Prostate gland (tissue), 2 donors: ENCODE measurements at regions not wholly inside any gene's neighbourhood (a gene's known extent, or its start where the extent isn't known, plus 50 kb on each side); places are given as distances from the start of the nearest gene placed in this dataset.
"Not testable (repeated sequence)": the region's sequence is repeated elsewhere in the genome, so short reads cannot be mapped to it uniquely, and the experiment has no call there.

ENCODE experiments used
- DNase-seq: peaks from one replicate; pipeline ENCODE4 v3.0.0-alpha.2; 2019; ENCODE audit warnings: low spot score
- H3K27ac ChIP-seq, 2 donors: fragments of 200-600 bp; sonication (generic); 2 replicates each; pipeline ENCODE4 v1.5.1; 2017 to 2019
- H3K27me3 ChIP-seq: fragments of 200-600 bp; sonication (generic); replicated peaks from 2 replicates; pipeline ENCODE4 v1.5.1; 2019; ENCODE audit not compliant: insufficient read depth
- H3K36me3 ChIP-seq, 2 donors: fragments of 200-600 bp; sonication (generic); 1 replicate in 1 of 2; 2 replicates in 1 of 2; pipeline versions ENCODE4 v1.5.1 to v1.8.1; 2017 to 2019
- H3K4me1 ChIP-seq: fragments of 200-600 bp; sonication (generic); replicated peaks from 2 replicates; pipeline ENCODE4 v1.5.1; 2019
- H3K4me3 ChIP-seq, 2 donors: fragments of 200-600 bp; sonication (generic); 2 replicates each; pipeline ENCODE4 v1.5.1; 2017 to 2019
- H3K9me3 ChIP-seq: fragments of 200-600 bp; sonication (generic); 2 replicates; pipeline ENCODE4 v1.5.1; 2017
- POLR2A ChIP-seq: fragments of 450-650 bp; IDR thresholded peaks from one replicate; pipeline ENCODE4 v1.6.1; 2016; ENCODE audit warnings: antibody characterized with exemption, mild to moderate bottlenecking
- POLR2AphosphoS5 ChIP-seq: sonication (generic); formaldehyde crosslinking; IDR thresholded peaks from one replicate; pipeline ENCODE4 v1.6.1; 2017; ENCODE audit warnings: antibody characterized with exemption
- WGBS: methylation state at CpG from one replicate; pipeline ENCODE4 v1.1.5; 2018; 5-methylcytosine and 5-hydroxymethylcytosine counted together
- intact Hi-C: fragments of 100-400 bp; cut with DNase I; formaldehyde crosslinking; loops from one replicate; pipeline ENCODE4 v1.14.2; 2022
- TF ChIP-seq, protein P1 (sequence below), 4 experiments: fragments of 200-600 bp in 2 of 4; fragments of 450-650 bp in 2 of 4; sonication (generic) in 2 of 4; IDR thresholded peaks; 1 replicate in 3 of 4; 2 replicates in 1 of 4; pipeline ENCODE4 v1.5.1; 2016 to 2019; ENCODE audit warnings: antibody characterized with exemption in 4 of 4, mild to moderate bottlenecking in 2 of 4, moderate library complexity in 2 of 4

DNA sequence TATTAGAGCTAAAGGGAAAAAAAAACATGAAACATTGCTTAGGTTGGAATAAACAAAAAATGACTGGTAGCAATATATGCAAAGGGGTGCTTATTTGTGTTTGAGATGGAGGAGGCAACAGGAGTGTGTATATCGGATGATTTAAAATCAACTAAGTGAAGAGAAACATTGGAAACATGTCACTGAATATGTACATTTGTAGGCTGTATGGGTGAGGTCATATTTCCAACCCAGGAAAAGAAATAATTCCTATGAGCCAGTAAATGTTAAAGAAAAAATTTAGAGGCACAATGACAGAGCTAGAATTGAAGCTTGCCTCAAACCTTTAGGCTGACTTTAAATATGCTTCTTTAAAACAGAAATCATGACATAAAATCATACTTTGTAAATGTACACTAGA is 709.0 kb upstream of the SEMA3D start:
- intact Hi-C loops = loop anchor here (10.0 kb wide), 1 partner anchor 999 kb away; no protein-coding TSS in a partner anchor
- 90% methylated on average over 1 of the region's 1 CpG for WGBS

DNA sequence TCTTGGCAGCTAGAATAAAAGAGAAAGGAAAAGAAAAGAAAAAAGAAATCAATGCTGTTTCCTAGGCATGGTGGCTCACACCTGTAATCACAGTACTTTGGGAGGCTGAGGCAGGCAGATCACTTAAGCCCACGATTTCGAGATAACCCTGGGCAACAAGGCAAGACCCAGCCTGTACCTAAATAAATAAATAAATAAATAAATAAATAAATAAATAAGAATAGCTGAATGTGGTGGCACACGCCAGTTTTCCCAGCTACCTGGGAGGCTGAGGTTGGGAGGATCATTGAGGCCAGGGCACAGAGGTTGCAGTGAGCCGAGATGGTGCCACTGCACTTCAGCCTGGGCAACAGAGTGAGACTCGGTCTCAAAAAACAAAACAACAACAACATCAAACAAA is 705.0 kb upstream of the SEMA3D start:
- not testable (repeated sequence) for H3K27ac ChIP-seq, H3K9me3 ChIP-seq, H3K27me3 ChIP-seq, H3K36me3 ChIP-seq, DNase-seq, H3K4me1 ChIP-seq, H3K4me3 ChIP-seq
- WGBS = 88% methylated on average over 5 of the region's 5 CpGs
- intact Hi-C loops = loop anchor here (10.0 kb wide), 1 partner anchor 1003 kb away; no protein-coding TSS in a partner anchor

More for the DNA sequence above, 709.0 kb upstream of the SEMA3D start:
- no peak for DNase-seq
- H3K27ac ChIP-seq = no peak overlapping the region
- H3K36me3 ChIP-seq = no peaks in the 10 kb centered on the region
- H3K4me3 ChIP-seq = no peak overlapping the region
- H3K4me1 ChIP-seq = no peaks in the 10 kb centered on the region
- H3K9me3 ChIP-seq = no peaks in the 10 kb centered on the region
- no peak for TF ChIP-seq POLR2A
- TF ChIP-seq, protein P1, sequence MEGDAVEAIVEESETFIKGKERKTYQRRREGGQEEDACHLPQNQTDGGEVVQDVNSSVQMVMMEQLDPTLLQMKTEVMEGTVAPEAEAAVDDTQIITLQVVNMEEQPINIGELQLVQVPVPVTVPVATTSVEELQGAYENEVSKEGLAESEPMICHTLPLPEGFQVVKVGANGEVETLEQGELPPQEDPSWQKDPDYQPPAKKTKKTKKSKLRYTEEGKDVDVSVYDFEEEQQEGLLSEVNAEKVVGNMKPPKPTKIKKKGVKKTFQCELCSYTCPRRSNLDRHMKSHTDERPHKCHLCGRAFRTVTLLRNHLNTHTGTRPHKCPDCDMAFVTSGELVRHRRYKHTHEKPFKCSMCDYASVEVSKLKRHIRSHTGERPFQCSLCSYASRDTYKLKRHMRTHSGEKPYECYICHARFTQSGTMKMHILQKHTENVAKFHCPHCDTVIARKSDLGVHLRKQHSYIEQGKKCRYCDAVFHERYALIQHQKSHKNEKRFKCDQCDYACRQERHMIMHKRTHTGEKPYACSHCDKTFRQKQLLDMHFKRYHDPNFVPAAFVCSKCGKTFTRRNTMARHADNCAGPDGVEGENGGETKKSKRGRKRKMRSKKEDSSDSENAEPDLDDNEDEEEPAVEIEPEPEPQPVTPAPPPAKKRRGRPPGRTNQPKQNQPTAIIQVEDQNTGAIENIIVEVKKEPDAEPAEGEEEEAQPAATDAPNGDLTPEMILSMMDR (IDR thresholded peaks at IDR 0.05) = no peak
- TF ChIP-seq POLR2AphosphoS5 = no peak
- no peaks in the 10 kb centered on the region for H3K27me3 ChIP-seq

DNA sequence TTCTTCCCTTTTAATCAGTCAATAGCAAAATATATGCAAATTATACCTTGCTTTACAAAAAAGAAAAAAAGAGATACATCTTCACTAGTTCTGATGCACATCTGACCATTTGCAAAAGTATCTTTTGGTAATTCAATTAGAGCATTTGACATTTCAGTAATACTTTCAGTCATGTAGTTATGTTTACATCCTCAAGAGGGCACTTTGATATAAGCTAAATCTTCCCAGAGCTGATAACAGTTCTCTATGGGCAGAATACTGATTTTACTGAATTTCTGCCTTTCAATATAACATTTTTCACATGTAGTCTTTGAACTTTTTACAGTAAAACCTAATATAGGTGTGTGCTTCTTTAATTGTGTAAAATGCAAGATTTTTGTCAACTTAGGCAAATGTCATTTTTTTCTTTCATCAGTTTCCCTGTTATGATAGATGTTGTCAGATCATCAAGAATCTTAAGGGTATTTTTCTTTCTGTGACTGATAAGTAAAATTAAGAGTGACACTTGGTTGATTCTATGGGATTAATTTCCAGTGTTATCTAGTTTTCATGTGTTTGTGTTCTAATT is 703.5 kb upstream of the SEMA3D start:
- DNase-seq = no peak
- H3K4me3 ChIP-seq = no peak overlapping the region
- no peaks in the 10 kb centered on the region for H3K27me3 ChIP-seq
- intact Hi-C loops = loop anchor here (10.0 kb wide), 1 partner anchor 1004 kb away; no protein-coding TSS in a partner anchor
- no peak for TF ChIP-seq POLR2A
- TF ChIP-seq, protein P1 (IDR thresholded peaks at IDR 0.05) = peak in 3 of 4 experiments; percentile 16 to 45 (median 28)
- TF ChIP-seq POLR2AphosphoS5 = no peak
- H3K36me3 ChIP-seq = no peaks in the 10 kb centered on the region
- no peak overlapping the region for H3K27ac ChIP-seq
- H3K9me3 ChIP-seq = no peaks in the 10 kb centered on the region
- no peaks in the 10 kb centered on the region for H3K4me1 ChIP-seq

DNA sequence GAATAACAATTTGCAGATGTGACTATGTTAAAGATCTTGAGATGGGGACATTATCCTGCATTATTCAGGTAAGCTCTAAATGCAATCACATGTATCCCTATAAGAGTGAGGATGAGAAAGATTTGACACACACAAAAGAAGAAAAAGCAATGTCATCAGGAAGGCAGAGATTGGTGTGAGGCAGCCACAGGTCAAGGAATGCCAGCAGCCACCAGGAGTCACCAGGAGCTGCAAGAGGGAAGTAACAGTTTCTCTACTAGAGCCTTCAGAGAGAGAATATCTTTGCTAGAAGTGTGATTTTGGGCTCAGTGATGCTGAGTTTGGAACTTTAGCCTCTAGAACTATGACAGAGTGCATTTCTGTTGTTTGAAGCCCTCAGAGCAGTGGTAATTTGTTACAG is 700.3 kb upstream of the SEMA3D start:
- no peaks in the 10 kb centered on the region for H3K4me1 ChIP-seq
- TF ChIP-seq, protein P1 (IDR thresholded peaks at IDR 0.05) = no peak
- no peak for TF ChIP-seq POLR2A
- TF ChIP-seq POLR2AphosphoS5 = no peak
- no peak for DNase-seq
- H3K27ac ChIP-seq = no peak overlapping the region
- H3K4me3 ChIP-seq = no peak overlapping the region
- intact Hi-C loops = no loop called here
- H3K36me3 ChIP-seq = no peaks in the 10 kb centered on the region
- H3K9me3 ChIP-seq = no peaks in the 10 kb centered on the region
- no peaks in the 10 kb centered on the region for H3K27me3 ChIP-seq

DNA sequence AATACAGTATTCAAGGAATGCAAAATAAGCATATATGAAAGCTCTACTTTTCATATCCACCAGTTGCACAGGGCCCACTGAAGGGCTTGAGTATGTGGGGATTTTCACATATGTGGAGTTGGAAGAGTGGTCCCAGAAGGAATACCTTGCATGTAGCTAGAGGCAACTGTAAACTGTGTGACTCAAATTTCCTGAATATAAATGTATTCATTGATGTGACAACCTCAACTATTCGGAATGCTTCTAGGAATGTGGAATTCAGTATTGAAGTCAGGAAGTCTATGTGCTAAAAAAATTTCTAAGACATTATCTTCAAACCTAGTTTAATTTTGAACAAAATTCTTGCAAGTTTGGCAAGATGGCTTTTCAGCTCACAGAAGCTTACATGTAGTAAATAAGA is 695.5 kb upstream of the SEMA3D start:
- WGBS = 74% methylated on average over 1 of the region's 1 CpG
- Histone ChIP-seq H3K9me3 (no peaks in the 10 kb centered on the region), H3K4me1 (no peaks in the 10 kb centered on the region), H3K4me3 (no peak overlapping the region), H3K27me3 (no peaks in the 10 kb centered on the region), H3K27ac (no peak overlapping the region), H3K36me3 (no peaks in the 10 kb centered on the region)
- TF ChIP-seq POLR2A = no peak
- TF ChIP-seq, protein P1 (IDR thresholded peaks at IDR 0.05) = no peak
- no peak for TF ChIP-seq POLR2AphosphoS5
- intact Hi-C loops = no loop called here
- no peak for DNase-seq
